HCT116 (cell line): ENCODE measurements at regions not wholly inside any gene's neighbourhood (a gene's known extent, or its start where the extent isn't known, plus 50 kb on each side); places are given as distances from the start of the nearest gene placed in this dataset.

Experiments used
- ATAC-seq: fragments of 200-7000 bp; cut with Tn5 transposase; 2 replicates; pipeline ENCODE4 v1.9.1; 2020; ENCODE audit warnings: mild to moderate bottlenecking, moderate library complexity
- BruUV-seq: library from RNA; stranded (reverse); fragments of 400-500 nt; replicated peaks from 2 replicates; lab custom pipeline; 2021; lab: Mats Ljungman, UMichigan
- CTCF ChIA-PET: fragments of 300-600 bp; sonication (Branson Sonifier 250); formaldehyde crosslinking; loops from one replicate; lab custom pipeline; 2021; ENCODE audit warnings: antibody characterized with exemption; lab: Charles Lee
- POLR2A ChIA-PET: fragments of 300-600, 350-600 bp; sonication (Branson Sonifier 250); formaldehyde crosslinking; loops from one replicate; lab custom pipeline; 2021; ENCODE audit warnings: antibody characterized with exemption; lab: Charles Lee
- RAD21 ChIA-PET, 2 experiments: fragments of 300-600 bp; sonication (Branson Sonifier 250); formaldehyde crosslinking; loops; one replicate each; lab custom pipeline; 2023; ENCODE audit warnings: low total read pairs in 2 of 2; ENCODE audit not compliant: uncharacterized antibody in 2 of 2, unreplicated experiment in 2 of 2, low non-redundant PET in 1 of 2; lab: Charles Lee
- DNase-seq: peaks from one replicate; pipeline ENCODE4 v3.0.0-alpha.2; 2010; ENCODE audit warnings: low read depth, low spot score
- H2AFZ ChIP-seq: fragments of 200-600 bp; shearing (Covaris generic), sonication (generic); 2 replicates; pipeline ENCODE4 v1.6.1; 2017; ENCODE audit warnings: low read depth, mixed run types, mixed read lengths, antibody characterized with exemption, low read length; ENCODE audit not compliant: poor library complexity, severe bottlenecking
- H3K27ac ChIP-seq: 2 replicates; pipeline ENCODE4 v1.5.1; 2012; ENCODE audit warnings: low read depth, low read length
- H3K27me3 ChIP-seq: fragments of 200-600 bp; sonication (generic); 2 replicates; pipeline ENCODE4 v1.6.1; 2016; ENCODE audit warnings: mixed run types, low read length, mixed read lengths; ENCODE audit not compliant: insufficient read depth
- H3K36me3 ChIP-seq, 2 experiments: fragments of 200-500 bp in 1 of 2; fragments of 200-600 bp in 1 of 2; sonication (Bioruptor generic) in 1 of 2; sonication (generic) in 1 of 2; 2 replicates each; pipeline versions ENCODE4 v1.5.1 to v1.6.1; 2014 to 2016; ENCODE audit warnings: low read length in 2 of 2, inconsistent platforms in 1 of 2, mixed read lengths in 1 of 2, mixed run types in 1 of 2; ENCODE audit not compliant: insufficient read depth in 2 of 2, control insufficient read depth in 1 of 2
- H3K4me1 ChIP-seq, 2 experiments: fragments of 200-600 bp in 1 of 2; sonication (generic) in 1 of 2; 2 replicates each; pipeline versions ENCODE4 v1.5.1 to v1.6.1; 2012 to 2017; ENCODE audit warnings: low read length in 2 of 2, inconsistent platforms in 1 of 2, mild to moderate bottlenecking in 1 of 2, mixed read lengths in 1 of 2, mixed run types in 1 of 2, moderate library complexity in 1 of 2; ENCODE audit not compliant: insufficient read depth in 2 of 2, control insufficient read depth in 1 of 2
- H3K4me2 ChIP-seq: fragments of 200-600 bp; sonication (generic); 2 replicates; pipeline ENCODE4 v1.6.1; 2017; ENCODE audit warnings: mixed run types, low read length, mixed read lengths
- H3K4me3 ChIP-seq, 2 experiments: fragments of 200-600 bp in 1 of 2; sonication (generic) in 1 of 2; replicated peaks in 1 of 2; 2 replicates each; pipeline ENCODE4 v1.5.1; 2011 to 2016; ENCODE audit warnings: low read length in 2 of 2, control low read depth in 1 of 2, low read depth in 1 of 2, mild to moderate bottlenecking in 1 of 2, mixed read lengths in 1 of 2, mixed run types in 1 of 2
- H3K79me2 ChIP-seq: fragments of 200-600 bp; sonication (generic); 2 replicates; pipeline ENCODE4 v1.6.1; 2017; ENCODE audit warnings: mild to moderate bottlenecking, mixed run types, low read length, moderate library complexity, mixed read lengths; ENCODE audit not compliant: insufficient read depth
- H3K9ac ChIP-seq: fragments of 200-600 bp; sonication (generic); 2 replicates; pipeline ENCODE4 v1.6.1; 2016; ENCODE audit warnings: low read length, mixed read lengths
- H3K9me2 ChIP-seq: fragments of 200-600 bp; sonication (generic), shearing (Covaris generic); 2 replicates; pipeline ENCODE4 v1.6.1; 2017; ENCODE audit warnings: mixed run types, mild to moderate bottlenecking, moderate library complexity; ENCODE audit not compliant: insufficient read depth
- H3K9me3 ChIP-seq, 2 experiments: fragments of 200-500 bp in 1 of 2; fragments of 200-600 bp in 1 of 2; sonication (Bioruptor generic) in 1 of 2; sonication (generic) in 1 of 2; 2 replicates each; pipeline ENCODE4 v1.6.1; 2014 to 2017; ENCODE audit warnings: low read length in 2 of 2, mixed read lengths in 2 of 2, inconsistent platforms in 1 of 2, low read depth in 1 of 2, mild to moderate bottlenecking in 1 of 2, mixed run types in 1 of 2, moderate library complexity in 1 of 2; ENCODE audit not compliant: control insufficient read depth in 1 of 2, insufficient read depth in 1 of 2
- H4K20me1 ChIP-seq: fragments of 200-600 bp; sonication (generic), shearing (Covaris generic); 2 replicates; pipeline ENCODE4 v1.6.1; 2017; ENCODE audit warnings: mixed run types, mild to moderate bottlenecking, moderate library complexity; ENCODE audit not compliant: insufficient read depth
- CBX3 ChIP-seq: IDR thresholded peaks from 2 replicates; pipeline ENCODE4 v1.6.1; 2012; ENCODE audit warnings: low read depth
- EZH2 ChIP-seq: fragments of 200-600 bp; sonication (generic); IDR thresholded peaks from 2 replicates; pipeline ENCODE4 v1.6.1; 2017; ENCODE audit warnings: antibody characterized with exemption, mixed run types
- EZH2phosphoT487 ChIP-seq: fragments of 200-600 bp; IDR thresholded peaks from 2 replicates; pipeline ENCODE4 v1.6.1; 2018; ENCODE audit warnings: antibody characterized with exemption, borderline replicate concordance
- FOSL1 ChIP-seq: IDR thresholded peaks from 2 replicates; pipeline ENCODE4 v1.6.1; 2012; ENCODE audit warnings: low read depth
- MAX ChIP-seq: IDR thresholded peaks from 2 replicates; pipeline ENCODE4 v1.6.1; 2012
- POLR2A ChIP-seq: IDR thresholded peaks from 2 replicates; pipeline ENCODE4 v1.7.0; 2011; ENCODE audit warnings: borderline replicate concordance; ENCODE audit not compliant: insufficient read depth, insufficient read length; ENCODE audit errors: extremely low read depth
- POLR2AphosphoS5 ChIP-seq: IDR thresholded peaks from 2 replicates; pipeline ENCODE4 v1.6.1; 2011; ENCODE audit warnings: mild to moderate bottlenecking, low read depth, low read length, moderate library complexity
- REST ChIP-seq: IDR thresholded peaks from 2 replicates; pipeline ENCODE4 v1.6.1; 2012; ENCODE audit warnings: low read depth
- TCF7L2 ChIP-seq: IDR thresholded peaks from 2 replicates; pipeline ENCODE4 v1.7.0; 2011; ENCODE audit warnings: borderline replicate concordance, inconsistent platforms; ENCODE audit not compliant: insufficient read depth, insufficient read length; ENCODE audit errors: extremely low read depth
- YY1 ChIP-seq: IDR thresholded peaks from 2 replicates; pipeline ENCODE4 v1.6.1; 2011; ENCODE audit warnings: low read length, low read depth, moderate library complexity, mild to moderate bottlenecking; ENCODE audit not compliant: insufficient replicate concordance; ENCODE audit errors: extremely low read depth
- ZBTB33 ChIP-seq: IDR thresholded peaks from 2 replicates; pipeline ENCODE4 v1.6.1; 2011; ENCODE audit warnings: mild to moderate bottlenecking, low read length, moderate library complexity; ENCODE audit not compliant: insufficient replicate concordance; ENCODE audit errors: extremely low read depth
- intact Hi-C: fragments of 100-400 bp; cut with micrococcal nuclease; formaldehyde crosslinking; loops from 2 replicates; pipeline ENCODE4 v1.10.0; 2022

GRCh38 chr9:81759680-81760215, 70.4 kb upstream of the TLE1 start (continued):
- peak; percentile 37; the same call in 1 of the 2 replicates for TF ChIP-seq MAX

- no TSS peak for BruUV-seq
- ChIA-PET POLR2A (no interaction called here), CTCF (no interaction called here)
Observed at GRCh38 chr9:81767921-81768320, 78.6 kb upstream of the TLE1 start.

GRCh38 chr9:81771571-81771970, 82.2 kb upstream of the TLE1 start:
- no peaks in the 10 kb centered on the region for H3K9me3 ChIP-seq
- DNase-seq (no peak), ATAC-seq (no peak)
- H3K27ac ChIP-seq: no peak overlapping the region
- RAD21 ChIA-PET: no interaction called here
- H3K36me3 ChIP-seq: no peaks in the 10 kb centered on the region
- 0 out of 4 replicates have a peak, but pooled peaks cover 0 to 5% of the 10 kb centered on the region in 2 experiments for H3K4me1 ChIP-seq
- no peak overlapping the region for H3K4me2 ChIP-seq
- no peaks in the 10 kb centered on the region for H3K27me3 ChIP-seq
- no peaks in the 10 kb centered on the region for H3K9me2 ChIP-seq
- no peak overlapping the region for H3K4me3 ChIP-seq
- TF ChIP-seq ZBTB33: no peak
- TF ChIP-seq FOSL1: peak; percentile 6; the same call in 1 of the 2 replicates
- no peak for TF ChIP-seq EZH2phosphoT487
- no peak for TF ChIP-seq POLR2AphosphoS5
- TF ChIP-seq REST: no peak
- no peak for TF ChIP-seq EZH2
- H2AFZ ChIP-seq: no peak overlapping the region
- no peak overlapping the region for H3K9ac ChIP-seq
- intact Hi-C loops: no loop called here
- BruUV-seq: no TSS peak
- CTCF ChIA-PET: no interaction called here
- no peaks in the 10 kb centered on the region for H3K79me2 ChIP-seq
- POLR2A ChIA-PET: no interaction called here
- H4K20me1 ChIP-seq: no peaks in the 10 kb centered on the region

More at GRCh38 chr9:81767921-81768320, 78.6 kb upstream of the TLE1 start:
- no peak for ATAC-seq
- no peak overlapping the region for H3K4me3 ChIP-seq
- no peaks in the 10 kb centered on the region for H3K9me3 ChIP-seq
- H3K36me3 ChIP-seq: no peaks in the 10 kb centered on the region
- H4K20me1 ChIP-seq: no peaks in the 10 kb centered on the region
- DNase-seq: no peak
- H3K27me3 ChIP-seq: no peaks in the 10 kb centered on the region
- no peaks in the 10 kb centered on the region for H3K79me2 ChIP-seq
- H3K4me1 ChIP-seq: 0 out of 4 replicates have a peak, but pooled peaks cover 0 to 5% of the 10 kb centered on the region in 2 experiments
- H2AFZ ChIP-seq: no peak overlapping the region
- TF ChIP-seq FOSL1: no peak
- no peak for TF ChIP-seq EZH2phosphoT487
- no peak for TF ChIP-seq TCF7L2
- TF ChIP-seq CBX3: no peak
- TF ChIP-seq YY1: no peak
- no peak for TF ChIP-seq POLR2A
- intact Hi-C loops: no loop called here
- no peaks in the 10 kb centered on the region for H3K9me2 ChIP-seq
- H3K9ac ChIP-seq: no peak overlapping the region
- H3K4me2 ChIP-seq: no peak overlapping the region
- H3K27ac ChIP-seq: no peak overlapping the region
- RAD21 ChIA-PET: no interaction called here
